PC-9 (cell line): ENCODE measurements at regions not wholly inside any gene's neighbourhood (a gene's known extent, or its start where the extent isn't known, plus 50 kb on each side); places are given as distances from the start of the nearest gene placed in this dataset.

Experiments
- CTCF ChIP-seq: fragments of 200-600 bp; sonication (generic); conservative IDR thresholded peaks from 2 replicates; pipeline ENCODE4 v1.6.1; 2017; ENCODE audit warnings: mixed run types, antibody characterized with exemption, mild to moderate bottlenecking, moderate library complexity
- EZH2 ChIP-seq: fragments of 200-600 bp; sonication (generic); IDR thresholded peaks from 2 replicates; pipeline ENCODE4 v1.8.0; 2017; ENCODE audit warnings: antibody characterized with exemption, low read depth

GRCh38 chr15:70238917-70239316, 141.2 kb upstream of the TLE3 start:
- TF ChIP-seq CTCF (no peak), EZH2 (no peak)
